ENCODE measurements at regions not wholly inside any gene's neighbourhood (a gene's known extent, or its start where the extent isn't known, plus 50 kb on each side); places are given as distances from the start of the nearest gene placed in this dataset.

DNA sequence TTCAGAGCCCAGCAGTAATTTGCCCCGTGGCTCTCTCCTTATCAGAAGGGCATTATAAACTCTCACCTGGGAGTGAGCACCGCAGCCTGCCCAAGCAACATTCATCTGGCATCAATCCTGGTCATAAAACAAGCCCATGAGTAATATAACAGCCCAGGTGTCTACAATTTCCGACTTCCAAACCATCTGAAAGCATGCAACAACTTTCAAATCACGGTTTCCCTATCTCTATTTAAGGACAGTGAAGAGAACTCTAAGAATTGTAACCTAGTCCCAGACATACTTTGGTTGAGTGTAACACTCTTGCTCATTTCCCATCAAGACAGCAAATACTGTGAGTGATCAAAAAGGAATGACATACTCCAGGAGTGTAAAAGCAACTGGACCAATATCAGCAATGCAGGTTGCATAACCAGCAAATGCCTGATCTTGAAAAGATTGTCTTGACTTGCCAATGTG, 487.4 kb upstream of the SOX9 start:
- TF ChIP-seq POLR2AphosphoS5 (IDR thresholded peaks at IDR 0.05; ENCODE audit: low read depth, low read length): no peak
- no peak for TF ChIP-seq POLR2A (IDR thresholded peaks at IDR 0.05; ENCODE audit: low read depth, low read length)
